NCI-H2107 treated with DMSO at 0.1 percent for 48 hours (cell line): ENCODE measurements at regions not wholly inside any gene's neighbourhood (a gene's known extent, or its start where the extent isn't known, plus 50 kb on each side); places are given as distances from the start of the nearest gene placed in this dataset.
"Not testable (repeated sequence)": the region's sequence is repeated elsewhere in the genome, so short reads cannot be mapped to it uniquely, and the experiment has no call there.

Experiments
- DNase-seq: peaks from one replicate; lab custom pipeline; 2025; ENCODE audit not compliant: unreplicated experiment; lab: John Stamatoyannopoulos, UW

DNA sequence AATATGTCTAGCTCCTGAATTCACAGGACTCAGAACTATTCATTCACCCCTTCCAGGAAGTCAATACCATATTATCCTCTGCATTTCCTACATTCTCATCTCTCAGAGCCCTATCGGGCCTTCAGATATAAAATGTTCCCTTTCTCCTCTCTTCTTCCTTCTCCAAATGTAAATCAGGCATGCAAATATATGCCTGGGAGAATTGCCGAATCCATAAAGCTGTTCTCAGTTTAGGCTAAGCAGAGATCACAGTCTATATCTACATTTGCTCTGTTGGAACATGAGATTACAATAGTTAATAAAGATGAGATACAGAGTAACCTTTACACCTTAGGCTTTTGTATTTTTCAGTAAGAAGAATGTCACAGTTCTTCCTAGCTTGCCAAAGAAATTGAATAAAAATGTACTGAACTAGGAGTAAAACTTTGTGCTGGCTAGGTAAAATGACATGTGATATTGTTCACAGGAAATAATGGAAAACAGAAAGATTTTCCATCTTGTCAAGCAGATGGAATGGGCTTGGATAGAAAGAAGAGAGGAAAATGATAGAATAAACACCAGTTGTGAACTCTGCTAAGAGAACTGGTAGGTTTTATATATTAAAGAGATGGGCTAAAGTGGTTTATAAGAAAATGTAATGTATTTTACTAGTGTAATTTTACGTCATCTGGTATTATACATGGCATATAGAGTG lies 161.5 kb downstream of the NRIP1 start:
- no peak for DNase-seq

- no peak for DNase-seq
Observed at GRCh38 chr21:14901482-14901958, 163.3 kb downstream of the NRIP1 start.

- no peak for DNase-seq
Observed at GRCh38 chr21:14900611-14901010, 164.2 kb downstream of the NRIP1 start.

- DNase-seq = no peak
Observed at GRCh38 chr21:14900058-14900457, 164.7 kb downstream of the NRIP1 start.

DNA sequence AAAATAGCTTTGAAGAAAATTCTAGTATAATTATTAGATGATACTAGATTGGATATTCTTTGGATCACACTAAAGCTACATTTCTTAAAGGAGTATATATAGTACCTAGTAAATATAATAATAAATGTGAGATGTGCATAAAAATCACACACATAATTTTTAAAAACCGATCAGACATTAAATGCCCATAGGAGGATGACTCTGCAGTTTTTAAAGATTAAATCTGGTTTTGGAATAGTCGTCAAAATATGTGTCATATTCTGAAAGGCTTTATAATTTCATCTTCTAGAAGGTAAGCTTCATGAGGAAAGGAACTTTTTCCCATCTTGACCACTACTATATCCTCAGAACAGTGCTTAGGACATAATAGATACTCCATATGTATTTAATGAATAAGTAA lies 169.0 kb downstream of the NRIP1 start:
- no peak for DNase-seq

- no peak for DNase-seq
Observed at GRCh38 chr21:14890141-14890540, 174.7 kb downstream of the NRIP1 start.

DNA sequence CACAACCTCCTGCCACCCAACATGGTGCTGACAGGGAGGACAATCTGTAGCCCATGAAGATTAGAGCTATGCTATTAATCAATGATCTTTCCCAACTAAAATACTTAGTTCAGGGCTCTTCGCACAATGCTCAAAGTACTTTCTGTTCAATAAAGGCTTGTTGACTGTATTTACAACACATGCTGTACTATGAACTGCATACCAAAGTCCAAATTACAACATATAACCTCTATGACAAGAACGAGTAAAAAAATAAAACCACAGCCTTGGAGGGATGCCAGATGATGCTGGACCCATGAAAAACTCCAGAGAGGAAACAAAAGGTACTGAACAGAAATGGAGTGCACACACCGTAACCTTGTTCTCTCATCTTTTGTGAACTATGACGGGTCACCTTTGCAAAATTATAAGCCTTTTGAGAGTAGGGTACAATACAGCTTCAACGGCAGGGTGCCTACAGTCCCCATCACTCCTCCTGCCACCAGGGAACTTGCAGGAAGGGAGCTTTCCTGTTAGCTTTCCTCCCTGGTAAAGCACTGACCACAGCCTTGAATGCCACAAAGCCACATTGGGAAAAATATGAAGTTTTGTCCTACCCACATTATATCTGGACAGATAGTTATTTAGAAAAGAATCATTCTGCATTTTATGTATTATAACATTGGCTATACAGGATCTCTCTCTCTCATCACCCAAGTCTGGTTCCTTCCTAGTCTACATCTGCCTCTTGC lies 175.6 kb downstream of the NRIP1 start:
- no peak for DNase-seq

- DNase-seq = no peak
Observed at GRCh38 chr21:14888202-14888601, 176.6 kb downstream of the NRIP1 start.

DNA sequence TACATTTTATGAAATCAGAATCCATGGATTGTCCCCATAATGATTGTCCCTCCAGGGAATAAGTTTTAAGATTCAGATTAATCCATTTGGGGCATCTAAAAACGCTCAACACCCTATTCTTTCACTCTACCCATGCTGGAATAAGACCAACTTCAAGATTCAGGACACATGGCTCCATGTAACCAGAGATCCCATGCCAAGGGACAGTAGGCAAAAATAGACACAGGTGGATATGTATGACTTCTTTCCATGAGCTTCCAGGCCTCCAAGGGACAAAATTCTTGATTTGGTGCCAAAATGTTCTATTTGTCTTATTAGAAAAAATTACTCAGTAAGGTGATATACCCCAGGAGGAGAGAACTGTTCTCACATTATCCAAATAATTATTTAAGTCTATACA lies 178.8 kb downstream of the NRIP1 start:
- DNase-seq = no peak

DNA sequence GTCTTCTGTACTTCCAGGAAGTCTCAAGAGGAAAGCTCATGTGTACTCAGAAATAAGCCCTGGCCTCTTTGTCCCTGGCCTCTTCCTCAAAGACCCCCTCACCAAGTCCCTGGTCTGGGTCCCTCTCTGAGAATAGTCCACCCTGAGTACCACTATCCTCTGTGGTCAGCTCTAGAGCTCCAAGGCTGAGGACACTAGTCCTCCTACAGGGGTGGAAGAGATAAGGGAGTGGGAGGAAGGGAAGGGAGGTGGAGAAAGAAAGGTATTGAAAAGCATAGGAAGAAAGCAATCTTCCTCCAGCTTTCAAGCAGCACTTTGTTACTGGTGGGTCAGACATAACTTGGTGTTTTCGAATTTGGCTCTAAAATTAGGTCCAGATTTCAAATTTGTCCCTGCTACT lies 181.4 kb downstream of the NRIP1 start:
- no peak for DNase-seq

DNA sequence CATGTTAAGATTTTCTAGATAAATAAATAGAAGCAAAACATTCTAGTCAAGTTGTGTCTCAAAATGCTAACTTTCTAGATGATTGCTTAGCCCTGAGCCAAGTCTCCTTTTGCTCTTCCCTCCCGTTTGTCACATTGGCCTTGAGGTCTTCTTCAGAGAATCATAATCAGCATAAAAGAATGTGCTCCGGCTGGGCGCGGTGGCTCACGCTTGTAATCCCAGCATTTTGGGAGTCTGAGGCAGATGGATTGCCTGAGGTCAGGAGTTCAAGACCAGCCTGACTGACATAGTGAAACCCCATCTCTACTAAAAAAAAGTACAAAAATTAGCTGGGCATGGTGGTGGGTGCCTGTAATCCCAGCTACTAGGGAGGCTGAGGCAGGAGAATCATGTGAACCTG lies 182.3 kb downstream of the NRIP1 start:
- DNase-seq = not testable (repeated sequence)

DNA sequence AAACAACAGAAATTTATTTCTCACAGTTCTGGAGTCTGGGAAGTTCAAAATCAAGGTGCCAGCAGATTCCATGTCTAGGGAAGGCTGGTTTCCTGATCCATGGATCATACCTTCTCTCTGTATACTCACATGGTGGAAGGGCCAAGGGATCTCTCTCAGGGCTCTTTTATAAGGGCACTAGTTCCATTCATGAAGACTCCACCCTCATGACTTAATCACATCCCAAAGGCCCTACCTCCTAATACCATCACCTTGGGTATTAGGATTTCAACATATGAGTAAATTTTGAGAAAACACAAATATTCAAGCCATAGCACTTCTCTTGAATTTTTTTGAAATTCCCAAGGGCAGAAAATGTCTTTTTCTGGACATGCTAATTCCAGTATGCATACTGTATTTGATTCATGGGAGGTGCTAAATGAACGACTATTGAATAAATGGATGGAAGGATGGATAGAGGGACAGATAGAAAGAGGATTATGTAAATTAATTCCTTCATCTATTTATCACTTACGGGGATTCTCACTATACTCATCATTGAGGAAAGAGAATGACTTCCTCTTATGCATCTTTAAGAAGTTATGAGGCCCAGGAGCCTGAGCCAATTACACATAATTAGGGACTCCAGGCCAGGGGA lies 182.8 kb downstream of the NRIP1 start:
- no peak for DNase-seq

GRCh38 chr21:14880922-14881321 lies 183.9 kb downstream of the NRIP1 start:
- no peak for DNase-seq

- no peak for DNase-seq
Observed at GRCh38 chr21:14879458-14879857, 185.3 kb downstream of the NRIP1 start.

DNA sequence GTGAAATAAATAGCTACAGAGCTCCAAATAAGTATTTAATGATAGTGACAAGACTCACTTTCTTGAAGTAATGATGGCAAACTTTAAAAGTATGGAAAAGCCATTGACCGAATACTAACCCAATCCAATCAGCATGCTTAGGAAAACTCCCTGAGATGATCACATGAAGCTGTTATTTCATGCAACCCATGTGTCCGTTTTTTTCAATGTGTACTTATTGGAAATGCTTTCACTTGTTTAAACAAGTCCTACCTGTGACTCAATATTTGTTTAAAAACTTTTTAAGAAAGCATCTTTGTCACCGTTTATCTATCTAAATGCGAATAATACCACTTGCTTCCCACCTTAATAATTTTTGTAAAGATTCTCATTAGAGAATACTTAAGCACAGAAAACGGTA lies 185.8 kb downstream of the NRIP1 start:
- no peak for DNase-seq

GRCh38 chr21:14877581-14878228 lies 187.1 kb downstream of the NRIP1 start:
- no peak for DNase-seq

DNA sequence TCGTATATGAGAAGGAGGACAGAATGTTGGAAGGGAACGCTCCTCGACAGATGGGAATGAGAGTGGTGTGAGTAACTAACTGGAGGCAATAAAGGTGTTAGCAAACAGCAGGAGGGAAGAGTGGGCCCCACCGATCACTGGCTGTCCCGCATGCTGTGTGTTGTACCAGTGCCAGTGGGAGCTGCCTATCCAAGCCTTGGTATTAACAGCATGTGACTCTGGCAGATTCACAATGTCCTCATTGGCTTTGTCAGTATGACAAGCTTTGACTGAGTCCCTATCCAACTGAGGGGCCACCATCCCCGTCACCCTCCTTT lies 188.3 kb downstream of the NRIP1 start:
- no peak for DNase-seq

DNA sequence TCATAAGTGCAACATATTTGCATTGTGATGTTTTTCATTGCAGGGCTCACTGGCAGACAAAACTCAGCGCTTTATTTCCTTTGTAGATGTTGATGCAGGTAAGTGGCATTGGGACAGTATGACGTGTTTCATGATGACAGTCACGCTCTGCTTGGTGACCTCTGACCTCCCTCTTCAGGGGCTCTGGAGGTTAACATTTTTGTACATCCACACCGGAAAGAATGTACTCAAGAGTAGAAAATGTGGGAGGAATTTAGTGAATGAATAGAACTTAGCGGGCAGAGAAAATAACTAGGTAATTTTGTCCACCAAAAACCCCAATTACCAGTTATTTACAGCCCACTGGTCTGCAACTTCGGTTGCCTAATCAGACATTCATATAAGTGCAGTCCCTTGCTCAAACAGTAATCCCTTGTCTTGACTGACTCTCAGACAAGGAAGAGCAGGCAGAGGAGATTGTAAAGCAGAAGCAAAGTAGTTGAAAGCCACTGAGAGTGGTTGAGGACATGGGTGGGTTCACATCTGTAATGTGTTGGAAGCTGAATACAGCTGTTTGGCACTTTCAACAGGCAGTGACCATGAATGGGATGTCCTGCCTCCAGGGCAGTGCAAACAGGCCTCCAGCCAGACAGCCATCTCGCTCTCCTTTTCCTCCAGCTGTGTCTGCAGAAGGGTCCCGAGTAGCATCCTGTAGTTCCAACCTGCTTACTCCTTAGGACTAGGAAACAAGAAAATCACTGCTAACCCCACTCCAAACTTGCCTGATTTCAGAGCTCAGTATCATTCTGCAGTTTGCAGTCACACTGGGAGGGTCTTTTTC lies 188.9 kb downstream of the NRIP1 start:
- no peak for DNase-seq

DNA sequence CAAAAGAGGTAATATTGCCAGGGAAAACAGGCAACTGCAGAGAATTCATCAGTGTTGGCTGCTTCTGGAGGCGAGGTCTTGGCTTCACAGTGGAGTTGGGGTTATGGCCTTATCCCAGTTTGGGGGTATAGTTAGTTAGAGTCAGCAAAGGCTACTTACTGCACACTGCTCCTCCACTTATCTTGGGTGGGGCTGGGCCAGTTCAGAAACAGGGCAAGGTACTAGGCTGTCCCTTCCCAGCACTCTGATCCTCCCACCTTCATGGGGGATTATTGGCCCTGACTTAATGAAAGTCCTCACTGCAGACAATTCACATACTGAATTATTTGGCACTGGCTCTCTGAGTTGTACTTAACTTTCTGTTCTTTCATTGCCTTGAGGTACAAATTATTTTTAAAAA lies 189.6 kb downstream of the NRIP1 start:
- DNase-seq = no peak

- DNase-seq = no peak
Observed at GRCh38 chr21:14874379-14874778, 190.4 kb downstream of the NRIP1 start.

- no peak for DNase-seq
Observed at GRCh38 chr21:14871861-14872260, 192.9 kb downstream of the NRIP1 start.
